ENCODE measurements at regions not wholly inside any gene's neighbourhood (a gene's known extent, or its start where the extent isn't known, plus 50 kb on each side); places are given as distances from the start of the nearest gene placed in this dataset.

GRCh38 chr2:121977326-121977725 lies 221.9 kb downstream of the TSN start:
- ATAC-seq (ENCODE audit: low FRiP score) (no peak), DNase-seq (ENCODE audit: low spot score) (no peak)
- TF ChIP-seq CTCF (IDR thresholded peaks at IDR 0.05) = no peak

GRCh38 chr2:121992700-121993099 lies 237.2 kb downstream of the TSN start:
- no peak for DNase-seq (ENCODE audit: low spot score)
- no peak for TF ChIP-seq CTCF (IDR thresholded peaks at IDR 0.05)
- no peak for ATAC-seq (ENCODE audit: low FRiP score)

GRCh38 chr2:121993682-121994081 lies 238.2 kb downstream of the TSN start:
- no peak for ATAC-seq (ENCODE audit: low FRiP score)
- no peak for TF ChIP-seq CTCF (IDR thresholded peaks at IDR 0.05)
- DNase-seq (ENCODE audit: low spot score) = no peak

- TF ChIP-seq CTCF (IDR thresholded peaks at IDR 0.05) = no peak
- no peak for DNase-seq (ENCODE audit: low spot score)
- no peak for ATAC-seq (ENCODE audit: low FRiP score)
These were observed 239.1 kb downstream of the TSN start for GRCh38 chr2:121994238-121995206.

- no peak for TF ChIP-seq CTCF (IDR thresholded peaks at IDR 0.05)
- ATAC-seq (ENCODE audit: low FRiP score) (no peak), DNase-seq (ENCODE audit: low spot score) (no peak)
These were observed 243.3 kb downstream of the TSN start for GRCh38 chr2:121998751-121999150.

GRCh38 chr2:121999264-121999663 lies 243.8 kb downstream of the TSN start:
- DNase-seq (ENCODE audit: low spot score) = no peak
- ATAC-seq (ENCODE audit: low FRiP score) = no peak
- TF ChIP-seq CTCF (IDR thresholded peaks at IDR 0.05) = no peak

Data from omental fat pad (tissue), 3 donors.